NCI-H1105 treated with DMSO at 0.1 percent for 48 hours (cell line): ENCODE measurements at regions not wholly inside any gene's neighbourhood (a gene's known extent, or its start where the extent isn't known, plus 50 kb on each side); places are given as distances from the start of the nearest gene placed in this dataset.
"Not testable (repeated sequence)": the region's sequence is repeated elsewhere in the genome, so short reads cannot be mapped to it uniquely, and the experiment has no call there.

ENCODE experiments used
- DNase-seq: peaks from one replicate; lab custom pipeline; 2025; lab: John Stamatoyannopoulos, UW

GRCh38 chrX:123086768-123087167 is 97.3 kb upstream of the GRIA3 start:
- no peak for DNase-seq

DNA sequence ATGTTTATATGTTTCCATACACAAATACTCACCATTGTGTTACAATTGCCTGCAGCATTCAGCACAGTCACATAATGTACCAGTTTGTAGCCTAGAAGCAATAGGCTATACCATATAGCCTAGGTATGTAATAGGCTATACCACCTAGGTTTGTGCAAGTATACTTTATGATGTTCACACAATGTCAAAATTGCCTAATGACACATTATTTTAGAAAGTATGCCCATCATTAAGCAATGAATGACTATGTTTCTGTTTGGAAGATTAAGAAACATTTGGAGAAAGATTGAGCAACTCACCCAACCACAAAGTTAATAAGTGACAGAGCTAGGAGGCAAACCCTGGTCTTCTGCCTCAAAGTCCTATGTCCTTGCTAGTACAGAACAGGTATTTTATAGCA is 96.8 kb upstream of the GRIA3 start:
- no peak for DNase-seq

- no peak for DNase-seq
Measured at GRCh38 chrX:123088331-123088730, 95.7 kb upstream of the GRIA3 start.

GRCh38 chrX:123088930-123089329 is 95.1 kb upstream of the GRIA3 start:
- DNase-seq: no peak

DNA sequence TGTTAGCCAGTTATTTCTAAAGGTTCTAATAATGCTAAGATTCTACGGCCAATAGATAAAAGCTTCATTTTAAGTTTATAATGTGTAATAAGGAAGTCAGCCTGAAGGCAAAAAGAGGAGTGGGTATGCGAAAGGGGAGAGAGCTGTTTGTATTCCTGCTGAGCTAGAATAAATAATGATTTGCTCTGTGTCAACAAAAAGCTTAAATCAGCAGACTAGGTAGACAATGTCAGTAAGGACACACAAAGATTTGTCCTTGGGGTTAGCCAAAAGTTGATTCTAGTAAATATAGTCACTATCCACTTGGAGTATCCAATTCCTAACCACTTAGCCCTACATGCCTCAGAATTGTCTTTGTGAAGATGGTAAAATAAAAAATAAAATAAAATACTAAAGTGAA is 90.3 kb upstream of the GRIA3 start:
- no peak for DNase-seq

DNA sequence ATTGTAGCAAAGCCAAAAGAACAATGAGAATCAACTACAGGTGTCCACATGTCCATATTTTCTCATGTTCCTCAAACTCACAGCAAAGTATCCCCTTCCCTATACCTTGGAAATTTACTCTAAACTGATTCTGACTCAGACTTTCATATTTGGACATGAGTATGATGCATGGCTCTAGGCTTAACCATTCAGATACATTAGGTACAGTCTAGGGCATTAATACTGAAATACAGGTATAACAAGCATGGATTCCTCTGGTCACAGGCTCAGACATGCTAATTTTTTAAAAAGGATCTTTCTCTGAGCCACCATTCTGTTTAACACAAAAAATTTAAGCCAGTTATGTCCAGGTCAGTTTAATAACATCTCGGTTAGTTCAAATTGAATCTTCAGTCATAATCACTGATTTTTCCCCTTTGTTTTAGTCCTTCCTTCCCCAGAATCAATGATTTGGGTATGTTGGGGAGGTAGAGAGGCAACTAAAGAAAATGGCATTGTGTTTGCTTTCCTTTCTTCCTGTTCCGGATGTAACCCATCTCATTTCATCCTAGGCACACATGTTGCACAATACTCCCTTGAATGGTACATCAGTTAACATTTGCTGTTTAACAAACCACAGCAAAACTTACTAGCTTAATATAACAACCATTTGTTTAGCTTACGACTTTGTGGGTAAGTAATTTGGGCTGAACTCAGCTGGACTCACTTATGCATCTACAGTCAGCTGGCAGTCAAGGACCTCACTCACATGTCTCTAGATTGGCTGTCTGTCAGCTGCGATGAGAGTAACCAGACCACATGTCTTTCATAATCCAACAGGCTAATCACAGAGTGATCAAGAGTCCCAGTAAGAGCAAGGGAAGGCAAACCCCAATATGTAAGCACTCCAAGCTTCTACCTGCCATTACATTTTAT is 75.3 kb upstream of the GRIA3 start:
- no peak for DNase-seq

- no peak for DNase-seq
Measured at GRCh38 chrX:123121241-123121640, 62.8 kb upstream of the GRIA3 start.

DNA sequence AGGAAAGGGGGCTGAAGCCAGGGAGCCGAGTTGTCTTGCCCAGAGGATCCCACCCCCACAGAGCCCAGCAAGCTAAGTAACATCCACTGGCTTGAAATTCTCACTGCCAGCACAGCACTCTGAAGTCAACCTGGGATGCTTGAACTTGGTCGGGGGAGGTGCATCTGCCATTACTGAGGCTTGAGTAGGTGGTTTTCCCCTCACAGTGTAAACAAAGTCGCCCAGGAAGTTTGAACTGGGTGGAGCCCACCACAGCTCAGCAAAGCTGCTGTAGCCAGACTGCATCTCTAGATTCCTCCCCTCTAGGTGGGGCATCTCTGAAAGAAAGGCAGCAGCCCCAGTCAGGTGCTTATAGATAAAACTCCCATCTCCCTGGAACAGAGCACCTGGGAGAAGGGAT is 54.3 kb upstream of the GRIA3 start:
- not testable (repeated sequence) for DNase-seq
